SK-N-SH (cell line): ENCODE measurements at regions not wholly inside any gene's neighbourhood (a gene's known extent, or its start where the extent isn't known, plus 50 kb on each side); places are given as distances from the start of the nearest gene placed in this dataset.
"Not testable (repeated sequence)": the region's sequence is repeated elsewhere in the genome, so short reads cannot be mapped to it uniquely, and the experiment has no call there.

Experiments used
- CTCF ChIA-PET: fragments of 300-600, 350-600 bp; formaldehyde crosslinking; extraction: SDS; loops from one replicate; lab custom pipeline; 2021; lab: Yijun Ruan, JAX
- POLR2A ChIA-PET: fragments of 350-600 bp; sonication (Branson Sonifier 250); formaldehyde crosslinking; extraction: SDS; loops from one replicate; lab custom pipeline; 2020; ENCODE audit warnings: antibody characterized with exemption, inconsistent platforms; lab: Yijun Ruan, JAX
- DNase-seq: peaks from one replicate; pipeline ENCODE4 v3.0.0; 2012
- H2AFZ ChIP-seq: fragments of 200-600 bp; sonication (generic); 2 replicates; pipeline ENCODE4 v1.8.1; 2016; ENCODE audit warnings: antibody characterized with exemption, mild to moderate bottlenecking, low read depth
- H3F3A ChIP-seq: fragments of 200-600 bp; sonication (generic); replicated peaks from 2 replicates; pipeline ENCODE3; 2016; ENCODE audit warnings: antibody characterized with exemption, mild to moderate bottlenecking; ENCODE audit not compliant: insufficient read depth
- H3K27ac ChIP-seq, 2 experiments: fragments of 200-500 bp in 1 of 2; fragments of 200-600 bp in 1 of 2; sonication (Bioruptor generic) in 1 of 2; sonication (generic), shearing (Covaris generic) in 1 of 2; 2 replicates each; pipeline versions ENCODE4 v1.5.1 to v1.6.1; 2014 to 2016; ENCODE audit warnings: low read depth in 2 of 2, inconsistent platforms in 1 of 2, low read length in 1 of 2, mild to moderate bottlenecking in 1 of 2, mixed read lengths in 1 of 2
- H3K27me3 ChIP-seq: fragments of 200-600 bp; sonication (generic), shearing (Covaris generic); 2 replicates; pipeline ENCODE4 v1.6.1; 2016; ENCODE audit warnings: mixed run types; ENCODE audit not compliant: insufficient read depth
- H3K36me3 ChIP-seq, 2 experiments: fragments of 200-500 bp in 1 of 2; fragments of 200-600 bp in 1 of 2; sonication (Bioruptor generic) in 1 of 2; sonication (generic) in 1 of 2; replicated peaks in 1 of 2; 2 replicates each; pipeline versions ENCODE3 to v1.5.1; 2014 to 2016; ENCODE audit warnings: low read length in 1 of 2, mild to moderate bottlenecking in 1 of 2; ENCODE audit not compliant: insufficient read depth in 2 of 2, control insufficient read depth in 1 of 2
- H3K4me1 ChIP-seq, 2 experiments: fragments of 200-500 bp in 1 of 2; fragments of 200-600 bp in 1 of 2; sonication (Bioruptor generic) in 1 of 2; sonication (generic), shearing (Covaris generic) in 1 of 2; 2 replicates each; pipeline versions ENCODE4 v1.5.1 to v1.6.1; 2014 to 2016; ENCODE audit warnings: low read depth in 1 of 2, low read length in 1 of 2, mixed run types in 1 of 2; ENCODE audit not compliant: insufficient read depth in 2 of 2, control insufficient read depth in 1 of 2
- H3K4me2 ChIP-seq: fragments of 200-600 bp; sonication (generic), shearing (Covaris generic); 2 replicates; pipeline ENCODE4 v1.6.1; 2017; ENCODE audit warnings: mixed run types
- H3K4me3 ChIP-seq, 2 experiments: fragments of 200-500 bp in 1 of 2; fragments of 200-600 bp in 1 of 2; sonication (Bioruptor generic) in 1 of 2; sonication (generic), shearing (Covaris generic) in 1 of 2; 2 replicates each; pipeline versions ENCODE4 v1.5.1 to v1.8.1; 2014 to 2016; ENCODE audit warnings: low read depth in 2 of 2, inconsistent platforms in 1 of 2, low read length in 1 of 2, mild to moderate bottlenecking in 1 of 2, mixed read lengths in 1 of 2, moderate library complexity in 1 of 2
- H3K79me2 ChIP-seq: fragments of 200-600 bp; sonication (generic); 2 replicates; pipeline ENCODE4 v1.8.1; 2017; ENCODE audit warnings: mild to moderate bottlenecking; ENCODE audit not compliant: insufficient read depth
- H3K9ac ChIP-seq: fragments of 200-600 bp; sonication (generic); 2 replicates; pipeline ENCODE4 v1.6.1; 2017; ENCODE audit warnings: mixed run types
- H3K9me2 ChIP-seq: fragments of 200-600 bp; sonication (generic); 2 replicates; pipeline ENCODE4 v1.6.1; 2017; ENCODE audit warnings: mixed run types
- H3K9me3 ChIP-seq: fragments of 200-600 bp; sonication (generic); 2 replicates; pipeline ENCODE4 v1.6.1; 2017; ENCODE audit warnings: mixed run types, mild to moderate bottlenecking, moderate library complexity
- H4K20me1 ChIP-seq: fragments of 200-600 bp; sonication (generic); 2 replicates; pipeline ENCODE4 v1.6.1; 2017; ENCODE audit warnings: mild to moderate bottlenecking, mixed run types; ENCODE audit not compliant: insufficient read depth
- ELF1 ChIP-seq: IDR thresholded peaks from 2 replicates; pipeline ENCODE4 v1.4.0; 2012
- FOSL2 ChIP-seq: IDR thresholded peaks from 2 replicates; pipeline ENCODE4 v1.4.0; 2012; ENCODE audit warnings: low read depth, mild to moderate bottlenecking, moderate library complexity, borderline replicate concordance
- FOXM1 ChIP-seq: IDR thresholded peaks from 2 replicates; pipeline ENCODE4 v1.4.0; 2012; ENCODE audit warnings: low read depth, mild to moderate bottlenecking
- MXI1 ChIP-seq: IDR thresholded peaks from 2 replicates; pipeline ENCODE4 v1.6.1; 2012; ENCODE audit warnings: mild to moderate bottlenecking, low read depth, low read length, improper control_type of control experiment
- RAD21 ChIP-seq: IDR thresholded peaks from 2 replicates; pipeline ENCODE4 v1.6.1; 2012; ENCODE audit warnings: mild to moderate bottlenecking, low read length
- TCF12 ChIP-seq: IDR thresholded peaks from 2 replicates; pipeline ENCODE4 v1.4.0; 2012
- WGBS: methylation state at CpG from one replicate; pipeline ENCODE4 v1.1.6; 2017; ENCODE audit warnings: low lambda C conversion rate; 5-methylcytosine and 5-hydroxymethylcytosine counted together
- TF ChIP-seq, protein P1 (sequence below): fragments of 200-600 bp; sonication (generic); IDR thresholded peaks from 2 replicates; pipeline ENCODE4 v1.6.1; 2017; ENCODE audit warnings: antibody characterized with exemption, mild to moderate bottlenecking, moderate library complexity

DNA sequence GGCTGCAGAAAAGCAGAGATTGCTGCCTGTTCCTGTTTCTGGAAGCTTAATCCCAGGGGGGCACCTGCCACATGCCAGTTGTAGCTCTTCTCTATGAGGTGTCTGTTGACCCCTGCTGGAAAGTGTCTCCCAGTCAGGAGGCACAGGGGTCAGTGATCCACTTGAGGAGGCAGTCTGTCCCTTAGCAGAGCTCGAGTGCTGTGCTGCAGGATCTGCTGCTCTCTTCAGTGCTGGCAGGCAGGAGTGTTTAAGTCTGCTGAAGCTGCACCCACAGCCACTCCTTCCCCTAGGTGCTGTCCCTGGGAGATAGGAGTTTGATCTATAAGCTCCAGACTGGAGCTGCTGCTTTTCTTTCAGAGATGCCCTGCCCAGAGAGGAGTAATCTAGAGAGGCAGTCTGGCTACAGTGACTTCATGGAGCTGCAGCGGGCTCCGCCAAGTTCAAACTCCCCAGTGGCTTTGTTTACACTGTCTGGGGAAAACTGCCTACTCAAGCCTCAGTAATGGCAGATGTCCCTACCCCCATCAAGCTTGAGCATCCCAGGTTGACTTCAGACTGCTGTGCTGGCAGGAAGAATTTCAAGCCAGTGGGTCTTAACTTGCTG lies 57.6 kb upstream of the CROT start:
- ChIA-PET POLR2A (no interaction called here), CTCF (interaction anchor here (0.8 kb wide), 1 partner anchor 122 kb away, joined by 3 read pairs; no protein-coding TSS in a partner anchor)
- H2AFZ ChIP-seq, result no peak overlapping the region
- DNase-seq, result no peak
- no peak for TF ChIP-seq FOSL2
- no peak for TF ChIP-seq ELF1
- no peak for TF ChIP-seq RAD21
- TF ChIP-seq FOXM1, result no peak
- TF ChIP-seq, protein P1, sequence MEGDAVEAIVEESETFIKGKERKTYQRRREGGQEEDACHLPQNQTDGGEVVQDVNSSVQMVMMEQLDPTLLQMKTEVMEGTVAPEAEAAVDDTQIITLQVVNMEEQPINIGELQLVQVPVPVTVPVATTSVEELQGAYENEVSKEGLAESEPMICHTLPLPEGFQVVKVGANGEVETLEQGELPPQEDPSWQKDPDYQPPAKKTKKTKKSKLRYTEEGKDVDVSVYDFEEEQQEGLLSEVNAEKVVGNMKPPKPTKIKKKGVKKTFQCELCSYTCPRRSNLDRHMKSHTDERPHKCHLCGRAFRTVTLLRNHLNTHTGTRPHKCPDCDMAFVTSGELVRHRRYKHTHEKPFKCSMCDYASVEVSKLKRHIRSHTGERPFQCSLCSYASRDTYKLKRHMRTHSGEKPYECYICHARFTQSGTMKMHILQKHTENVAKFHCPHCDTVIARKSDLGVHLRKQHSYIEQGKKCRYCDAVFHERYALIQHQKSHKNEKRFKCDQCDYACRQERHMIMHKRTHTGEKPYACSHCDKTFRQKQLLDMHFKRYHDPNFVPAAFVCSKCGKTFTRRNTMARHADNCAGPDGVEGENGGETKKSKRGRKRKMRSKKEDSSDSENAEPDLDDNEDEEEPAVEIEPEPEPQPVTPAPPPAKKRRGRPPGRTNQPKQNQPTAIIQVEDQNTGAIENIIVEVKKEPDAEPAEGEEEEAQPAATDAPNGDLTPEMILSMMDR, result no peak
- no peak for TF ChIP-seq MXI1
- no peaks in the 10 kb centered on the region for H3K36me3 ChIP-seq
- H3K9me2 ChIP-seq, result no peaks in the 10 kb centered on the region
- WGBS, result 57% methylated on average over 3 of the region's 3 CpGs
- no peak overlapping the region for H3K27ac ChIP-seq
- H3K9me3 ChIP-seq, result no peaks in the 10 kb centered on the region
- no peak overlapping the region for H3K9ac ChIP-seq
- H3K4me1 ChIP-seq, result no peaks in the 10 kb centered on the region
- no peaks in the 10 kb centered on the region for H3K27me3 ChIP-seq
- H3F3A ChIP-seq, result no peaks in the 10 kb centered on the region
- H3K79me2 ChIP-seq, result no peaks in the 10 kb centered on the region
- H4K20me1 ChIP-seq, result no peaks in the 10 kb centered on the region
- H3K4me3 ChIP-seq, result no peak overlapping the region
- H3K4me2 ChIP-seq, result no peak overlapping the region

DNA sequence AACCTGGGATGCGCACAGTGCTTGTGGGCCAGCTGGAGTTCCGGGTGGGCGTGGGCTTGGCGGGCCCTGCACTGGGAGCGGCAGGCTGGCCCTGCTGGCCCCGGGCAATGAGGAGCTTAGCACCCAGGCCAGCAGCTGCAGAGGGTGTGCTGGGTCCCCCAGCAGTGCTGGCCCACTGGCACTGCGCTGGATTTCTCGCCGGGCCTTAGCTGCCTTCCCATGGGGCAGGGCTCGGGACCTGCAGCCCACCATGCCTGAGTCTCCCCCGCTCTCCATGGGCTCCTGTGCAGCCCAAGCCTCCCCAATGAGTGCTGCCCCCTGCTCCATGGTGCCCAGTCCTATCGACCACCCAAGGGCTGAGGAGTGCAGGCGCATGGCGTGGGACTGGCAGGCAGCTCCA lies 56.7 kb upstream of the CROT start:
- H3K4me1 ChIP-seq, H3F3A ChIP-seq, H3K9me3 ChIP-seq, POLR2A ChIA-PET, H3K9ac ChIP-seq, H3K9me2 ChIP-seq, H2AFZ ChIP-seq, DNase-seq, H4K20me1 ChIP-seq, H3K36me3 ChIP-seq, H3K4me2 ChIP-seq, H3K27ac ChIP-seq, H3K4me3 ChIP-seq, H3K27me3 ChIP-seq, H3K79me2 ChIP-seq: not testable (repeated sequence)
- WGBS, result 83% methylated on average over 3 of the region's 14 CpGs
- CTCF ChIA-PET, result interaction anchor here (0.8 kb wide), 1 partner anchor 121 kb away, joined by 3 read pairs; no protein-coding TSS in a partner anchor

DNA sequence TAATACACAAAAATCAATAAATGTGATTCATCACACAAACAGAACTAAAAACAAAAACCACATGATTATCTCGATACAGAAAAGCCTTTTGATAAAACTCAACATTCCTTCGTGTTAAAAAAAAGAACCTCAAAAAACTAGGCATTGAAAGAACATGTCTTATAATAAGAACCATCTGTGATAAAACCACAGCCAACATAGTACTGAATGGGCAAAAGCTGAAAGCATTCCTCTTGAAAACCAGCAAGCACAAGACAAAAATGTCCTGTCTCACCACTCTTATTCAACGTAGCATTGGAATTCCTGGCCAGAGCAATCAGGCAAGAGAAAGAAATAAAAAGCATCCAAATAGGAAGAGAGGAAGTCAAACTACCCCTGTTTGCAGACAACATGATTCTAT lies 49.9 kb upstream of the CROT start:
- H3K79me2 ChIP-seq, H3K4me3 ChIP-seq, H2AFZ ChIP-seq, H3K27me3 ChIP-seq, H3F3A ChIP-seq, H3K9me3 ChIP-seq, H3K4me1 ChIP-seq, H3K9ac ChIP-seq, H3K27ac ChIP-seq, H4K20me1 ChIP-seq, H3K4me2 ChIP-seq, DNase-seq, H3K9me2 ChIP-seq, H3K36me3 ChIP-seq, POLR2A ChIA-PET: not testable (repeated sequence)
- WGBS, result 0% methylated on average over 3 of the region's 3 CpGs
- CTCF ChIA-PET, result interaction anchor here (0.8 to 1.2 kb wide), 3 partner anchors 18 to 122 kb away, joined by 3 to 4 read pairs (median 3); no protein-coding TSS in a partner anchor
- peak; percentile 62 for TF ChIP-seq TCF12
